ENCODE measurements at regions not wholly inside any gene's neighbourhood (a gene's known extent, or its start where the extent isn't known, plus 50 kb on each side); places are given as distances from the start of the nearest gene placed in this dataset.
A peak's percentile ranks its signal among the peaks of the same experiment; 100 is the strongest.

DNA sequence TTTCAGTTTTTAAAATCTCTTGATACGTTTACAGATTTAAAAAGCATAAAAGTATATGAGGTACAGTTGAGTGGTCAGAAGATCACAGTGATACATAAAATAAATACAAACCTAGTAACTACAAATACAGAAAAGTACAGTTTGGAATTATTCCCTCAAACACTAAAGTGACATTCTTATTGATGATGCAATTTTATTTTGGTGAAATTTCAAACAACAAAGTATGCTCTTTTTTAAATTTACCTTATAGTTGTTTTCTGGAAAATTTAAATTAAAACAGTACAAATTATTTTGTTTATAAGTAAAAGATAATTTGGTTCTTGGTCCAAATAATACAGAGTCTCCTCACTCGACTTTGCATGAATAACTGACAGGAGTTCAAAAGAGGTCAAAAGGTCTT lies 1305.1 kb upstream of the GJE1 start:
- no peak overlapping the region for H3K18ac ChIP-seq (ENCODE audit: low read depth in 1 of 2, low read length in 2 of 2)
- H2BK5ac ChIP-seq (ENCODE audit: low read depth, low read length, poor library complexity, severe bottlenecking): no peak overlapping the region
- H3K14ac ChIP-seq (ENCODE audit: low read length in 2 of 2): no peak overlapping the region
- H3K4me3 ChIP-seq (ENCODE audit: insufficient read depth in 1 of 2, low read depth in 1 of 2, low read length in 2 of 2): no peak overlapping the region
- no peak overlapping the region for H4K91ac ChIP-seq (ENCODE audit: low read length)
- no peak overlapping the region for H2BK120ac ChIP-seq (ENCODE audit: low read depth, low read length)
- no peak overlapping the region for H3K9ac ChIP-seq (ENCODE audit: low read length)
- WGBS: 100% methylated on average over 1 of the region's 2 CpGs
- H2AFZ ChIP-seq (ENCODE audit: low read depth, low read length): no peak overlapping the region
- H3K27ac ChIP-seq (ENCODE audit: low read length, poor library complexity, severe bottlenecking): no peak overlapping the region
- H3K9me3 ChIP-seq (ENCODE audit: control insufficient read depth, low read length): no peaks in the 10 kb centered on the region
- no peaks in the 10 kb centered on the region for H3K4me1 ChIP-seq (ENCODE audit: control insufficient read depth, insufficient read depth, low read depth, low read length)
- no peak for DNase-seq
- H4K8ac ChIP-seq (ENCODE audit: low read length): no peak overlapping the region
- no peak overlapping the region for H3K4ac ChIP-seq (ENCODE audit: low read depth in 1 of 2, low read length in 2 of 2)
- H3K27me3 ChIP-seq (ENCODE audit: control insufficient read depth in 1 of 2, insufficient read depth in 1 of 2, low read length in 2 of 2): no peaks in the 10 kb centered on the region
- no peaks in the 10 kb centered on the region for H3K36me3 ChIP-seq (ENCODE audit: control insufficient read depth in 1 of 2, insufficient read depth in 2 of 2, low read depth in 1 of 2, low read length in 2 of 2)
- H2BK15ac ChIP-seq (ENCODE audit: low read depth, poor library complexity, severe bottlenecking): no peak overlapping the region
- H3K4me2 ChIP-seq (ENCODE audit: low read length, poor library complexity, severe bottlenecking): no peak overlapping the region
- no peak overlapping the region for H3K23ac ChIP-seq (ENCODE audit: low read length in 2 of 2)
- H2BK12ac ChIP-seq (ENCODE audit: low read length in 2 of 2): no peak overlapping the region
- no peak overlapping the region for H2AK5ac ChIP-seq (ENCODE audit: low read length, severe bottlenecking)
- H3K79me1 ChIP-seq (replicated peaks; ENCODE audit: low read length, poor library complexity, severe bottlenecking): no peaks in the 10 kb centered on the region

DNA sequence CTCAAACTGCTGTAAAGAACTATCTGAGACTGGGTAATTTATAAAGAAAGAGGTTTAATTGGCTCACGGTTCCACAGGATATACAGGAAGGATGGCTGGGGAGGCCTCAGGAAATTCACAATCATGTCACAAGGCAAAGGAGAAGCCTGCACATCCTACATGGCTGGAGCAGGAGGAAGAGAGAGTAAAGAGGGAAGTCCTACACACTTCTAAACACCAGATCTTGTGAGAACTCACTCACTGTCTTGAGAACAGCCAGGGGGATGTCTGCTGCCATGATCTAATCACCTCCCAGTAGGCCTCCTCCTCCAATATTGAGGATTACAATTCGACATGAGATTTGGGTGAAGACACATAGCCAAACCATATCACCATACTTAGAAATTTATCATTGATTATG lies 1307.0 kb upstream of the GJE1 start:
- Histone ChIP-seq H3K4me2 (ENCODE audit: low read length, poor library complexity, severe bottlenecking) (no peak overlapping the region), H2BK12ac (ENCODE audit: low read length in 2 of 2) (no peak overlapping the region), H2BK15ac (ENCODE audit: low read depth, poor library complexity, severe bottlenecking) (no peak overlapping the region), H3K36me3 (ENCODE audit: control insufficient read depth in 1 of 2, insufficient read depth in 2 of 2, low read depth in 1 of 2, low read length in 2 of 2) (no peaks in the 10 kb centered on the region), H3K23ac (ENCODE audit: low read length in 2 of 2) (no peak overlapping the region), H3K4me1 (ENCODE audit: control insufficient read depth, insufficient read depth, low read depth, low read length) (no peaks in the 10 kb centered on the region), H2AFZ (ENCODE audit: low read depth, low read length) (peak overlapping the region; percentile 69), H2BK120ac (ENCODE audit: low read depth, low read length) (no peak overlapping the region), H4K8ac (ENCODE audit: low read length) (no peak overlapping the region), H3K18ac (ENCODE audit: low read depth in 1 of 2, low read length in 2 of 2) (no peak overlapping the region), H2AK5ac (ENCODE audit: low read length, severe bottlenecking) (no peak overlapping the region), H3K4ac (ENCODE audit: low read depth in 1 of 2, low read length in 2 of 2) (peak overlapping the region in 1 of 2 experiments; percentile 9), H3K27ac (ENCODE audit: low read length, poor library complexity, severe bottlenecking) (no peak overlapping the region), H3K79me1 (replicated peaks; ENCODE audit: low read length, poor library complexity, severe bottlenecking) (no peaks in the 10 kb centered on the region), H3K27me3 (ENCODE audit: control insufficient read depth in 1 of 2, insufficient read depth in 1 of 2, low read length in 2 of 2) (no peaks in the 10 kb centered on the region), H3K4me3 (ENCODE audit: insufficient read depth in 1 of 2, low read depth in 1 of 2, low read length in 2 of 2) (no peak overlapping the region), H4K91ac (ENCODE audit: low read length) (no peak overlapping the region), H3K9me3 (ENCODE audit: control insufficient read depth, low read length) (no peaks in the 10 kb centered on the region), H3K9ac (ENCODE audit: low read length) (no peak overlapping the region), H3K14ac (ENCODE audit: low read length in 2 of 2) (no peak overlapping the region), H2BK5ac (ENCODE audit: low read depth, low read length, poor library complexity, severe bottlenecking) (no peak overlapping the region)
- WGBS: 94% methylated on average over 1 of the region's 2 CpGs
- DNase-seq: no peak

DNA sequence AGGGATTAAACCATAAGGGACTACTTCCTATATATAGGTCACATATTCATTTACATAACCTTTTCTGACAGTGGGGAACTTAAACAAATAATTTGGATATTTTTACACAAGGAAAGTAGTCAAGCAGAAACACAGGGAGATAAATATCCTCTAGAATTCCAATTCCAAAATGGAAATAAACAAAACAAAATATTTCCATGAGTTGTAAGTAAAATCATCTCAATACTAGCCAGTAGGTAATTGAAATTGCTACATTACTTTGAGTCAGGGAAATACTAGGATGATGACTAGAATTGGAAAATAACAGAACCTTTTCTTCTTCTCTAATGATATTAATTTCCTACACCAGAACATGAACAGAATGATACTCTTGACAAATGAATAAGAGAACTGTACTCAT lies 1308.1 kb upstream of the GJE1 start:
- no peak overlapping the region for H3K4me3 ChIP-seq (ENCODE audit: insufficient read depth in 1 of 2, low read depth in 1 of 2, low read length in 2 of 2)
- H3K23ac ChIP-seq (ENCODE audit: low read length in 2 of 2): no peak overlapping the region
- H3K9me3 ChIP-seq (ENCODE audit: control insufficient read depth, low read length): no peaks in the 10 kb centered on the region
- H3K18ac ChIP-seq (ENCODE audit: low read depth in 1 of 2, low read length in 2 of 2): no peak overlapping the region
- H4K91ac ChIP-seq (ENCODE audit: low read length): no peak overlapping the region
- H3K27ac ChIP-seq (ENCODE audit: low read length, poor library complexity, severe bottlenecking): no peak overlapping the region
- H4K8ac ChIP-seq (ENCODE audit: low read length): no peak overlapping the region
- no peak overlapping the region for H3K4me2 ChIP-seq (ENCODE audit: low read length, poor library complexity, severe bottlenecking)
- H2AK5ac ChIP-seq (ENCODE audit: low read length, severe bottlenecking): no peak overlapping the region
- no peaks in the 10 kb centered on the region for H3K79me1 ChIP-seq (replicated peaks; ENCODE audit: low read length, poor library complexity, severe bottlenecking)
- H2BK15ac ChIP-seq (ENCODE audit: low read depth, poor library complexity, severe bottlenecking): no peak overlapping the region
- H2BK12ac ChIP-seq (ENCODE audit: low read length in 2 of 2): no peak overlapping the region
- H2BK120ac ChIP-seq (ENCODE audit: low read depth, low read length): no peak overlapping the region
- no peak overlapping the region for H3K14ac ChIP-seq (ENCODE audit: low read length in 2 of 2)
- H3K36me3 ChIP-seq (ENCODE audit: control insufficient read depth in 1 of 2, insufficient read depth in 2 of 2, low read depth in 1 of 2, low read length in 2 of 2): no peaks in the 10 kb centered on the region
- H3K4me1 ChIP-seq (ENCODE audit: control insufficient read depth, insufficient read depth, low read depth, low read length): no peaks in the 10 kb centered on the region
- no peak for DNase-seq
- no peaks in the 10 kb centered on the region for H3K27me3 ChIP-seq (ENCODE audit: control insufficient read depth in 1 of 2, insufficient read depth in 1 of 2, low read length in 2 of 2)
- H3K4ac ChIP-seq (ENCODE audit: low read depth in 1 of 2, low read length in 2 of 2): no peak overlapping the region
- no peak overlapping the region for H2BK5ac ChIP-seq (ENCODE audit: low read depth, low read length, poor library complexity, severe bottlenecking)
- H3K9ac ChIP-seq (ENCODE audit: low read length): no peak overlapping the region
- H2AFZ ChIP-seq (ENCODE audit: low read depth, low read length): no peak overlapping the region

DNA sequence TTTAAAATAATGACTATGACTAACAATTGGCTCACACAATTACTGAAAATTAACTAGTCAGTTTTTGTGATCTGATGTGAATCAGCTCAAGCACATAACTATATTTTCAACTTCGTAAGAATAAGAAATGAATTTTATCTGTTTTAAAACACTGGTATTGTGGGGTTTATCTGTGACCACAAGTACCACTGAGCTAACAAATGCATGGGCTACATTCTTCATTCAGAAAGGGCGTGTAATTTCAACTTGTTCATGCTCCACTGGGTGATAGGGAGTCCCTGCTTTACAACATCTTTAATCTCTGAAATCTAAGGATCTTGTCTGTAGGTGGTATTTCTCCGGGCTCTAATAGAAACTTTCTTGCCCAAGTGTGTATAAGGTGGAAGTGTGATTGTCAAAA lies 1311.5 kb upstream of the GJE1 start:
- no peaks in the 10 kb centered on the region for H3K9me3 ChIP-seq (ENCODE audit: control insufficient read depth, low read length)
- H4K8ac ChIP-seq (ENCODE audit: low read length): no peak overlapping the region
- H3K27me3 ChIP-seq (ENCODE audit: control insufficient read depth in 1 of 2, insufficient read depth in 1 of 2, low read length in 2 of 2): no peaks in the 10 kb centered on the region
- H3K18ac ChIP-seq (ENCODE audit: low read depth in 1 of 2, low read length in 2 of 2): no peak overlapping the region
- no peak overlapping the region for H3K4me2 ChIP-seq (ENCODE audit: low read length, poor library complexity, severe bottlenecking)
- H4K91ac ChIP-seq (ENCODE audit: low read length): no peak overlapping the region
- H3K4ac ChIP-seq (ENCODE audit: low read depth in 1 of 2, low read length in 2 of 2): no peak overlapping the region
- no peaks in the 10 kb centered on the region for H3K4me1 ChIP-seq (ENCODE audit: control insufficient read depth, insufficient read depth, low read depth, low read length)
- 71% methylated on average over 1 of the region's 3 CpGs for WGBS
- no peak overlapping the region for H3K9ac ChIP-seq (ENCODE audit: low read length)
- H2BK12ac ChIP-seq (ENCODE audit: low read length in 2 of 2): no peak overlapping the region
- H3K79me1 ChIP-seq (replicated peaks; ENCODE audit: low read length, poor library complexity, severe bottlenecking): no peaks in the 10 kb centered on the region
- DNase-seq: no peak
- no peak overlapping the region for H3K27ac ChIP-seq (ENCODE audit: low read length, poor library complexity, severe bottlenecking)
- H3K4me3 ChIP-seq (ENCODE audit: insufficient read depth in 1 of 2, low read depth in 1 of 2, low read length in 2 of 2): no peak overlapping the region
- H2AFZ ChIP-seq (ENCODE audit: low read depth, low read length): no peak overlapping the region
- H2BK120ac ChIP-seq (ENCODE audit: low read depth, low read length): no peak overlapping the region
- no peaks in the 10 kb centered on the region for H3K36me3 ChIP-seq (ENCODE audit: control insufficient read depth in 1 of 2, insufficient read depth in 2 of 2, low read depth in 1 of 2, low read length in 2 of 2)
- H2BK15ac ChIP-seq (ENCODE audit: low read depth, poor library complexity, severe bottlenecking): no peak overlapping the region
- no peak overlapping the region for H3K14ac ChIP-seq (ENCODE audit: low read length in 2 of 2)
- H2BK5ac ChIP-seq (ENCODE audit: low read depth, low read length, poor library complexity, severe bottlenecking): no peak overlapping the region
- no peak overlapping the region for H2AK5ac ChIP-seq (ENCODE audit: low read length, severe bottlenecking)
- H3K23ac ChIP-seq (ENCODE audit: low read length in 2 of 2): no peak overlapping the region
